ENCODE measurements at regions not wholly inside any gene's neighbourhood (a gene's known extent, or its start where the extent isn't known, plus 50 kb on each side); places are given as distances from the start of the nearest gene placed in this dataset.

DNA sequence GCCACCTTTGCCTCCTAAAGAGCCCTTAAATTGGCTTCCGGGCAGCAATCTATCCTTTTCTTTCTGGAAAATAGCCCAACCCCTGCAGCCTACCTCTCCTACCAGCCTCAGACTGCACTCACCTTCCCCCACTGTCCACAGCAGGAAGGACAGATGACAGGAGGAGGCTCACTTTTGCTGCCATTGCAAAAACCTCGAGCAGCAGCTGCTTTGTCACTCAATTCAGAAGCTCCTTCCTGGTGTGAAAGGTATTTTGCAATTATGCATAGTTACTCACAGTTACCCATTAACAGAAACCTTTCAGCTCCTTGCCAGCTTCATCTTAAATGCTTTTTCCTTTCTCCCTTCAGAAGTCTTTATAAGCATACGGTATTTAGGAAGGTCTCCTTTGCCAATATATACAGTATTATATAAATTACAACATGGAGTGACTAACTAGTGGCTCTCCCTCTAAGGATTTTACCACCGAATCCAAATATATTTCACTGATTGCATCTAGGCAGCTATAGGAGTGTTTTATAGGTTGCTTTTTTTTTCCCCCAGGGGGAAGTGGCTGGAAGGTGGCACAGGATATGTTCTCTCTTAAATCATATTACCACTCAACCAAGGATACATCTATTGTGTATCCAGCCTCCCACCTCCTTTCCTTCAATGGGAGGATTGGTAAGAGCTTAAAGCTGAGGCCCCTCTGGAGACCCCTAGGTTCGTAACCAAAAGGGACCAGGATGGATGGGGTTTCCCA lies 142.1 kb upstream of the IPO9 start:
- no peak for DNase-seq (ENCODE audit: low read depth, low spot score)

DNA sequence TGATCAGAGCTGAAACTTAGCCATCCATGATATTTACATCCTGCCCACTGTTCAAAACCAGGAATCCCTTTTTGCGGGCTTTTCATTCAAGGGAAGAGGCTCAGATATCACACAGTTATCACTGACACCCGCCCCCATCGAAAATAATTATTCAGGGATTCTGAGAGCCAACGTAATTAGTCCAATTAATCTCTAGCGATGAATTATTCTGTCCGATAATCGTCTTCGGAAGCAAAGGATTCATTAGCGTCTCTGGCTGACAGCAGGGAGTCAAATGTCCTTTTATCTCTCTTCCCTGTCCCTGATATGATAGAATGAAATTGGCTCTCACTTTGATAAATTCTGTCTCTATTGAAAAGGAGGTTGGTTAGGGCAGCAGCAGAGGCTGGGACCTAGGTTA lies 140.4 kb upstream of the IPO9 start:
- DNase-seq (ENCODE audit: low read depth, low spot score): no peak

DNA sequence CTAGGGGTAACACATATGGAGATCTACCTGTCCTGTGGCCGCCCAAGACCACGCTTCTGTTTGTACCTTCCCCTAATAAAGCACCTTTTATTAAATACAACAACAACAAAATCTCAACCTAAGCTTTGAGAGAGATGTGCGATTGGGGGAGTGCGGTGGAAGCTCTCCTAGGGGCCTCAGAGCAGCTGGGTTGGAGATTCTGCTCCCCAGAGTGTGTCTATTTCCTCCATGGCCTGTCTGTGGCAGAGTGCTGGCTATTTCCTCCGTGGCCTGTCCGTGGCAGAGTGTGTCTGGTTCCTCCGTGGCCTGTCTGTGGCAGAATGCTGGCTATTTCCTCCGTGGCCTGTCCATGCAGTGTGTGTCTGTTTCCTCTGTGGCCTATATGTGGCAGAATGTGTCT lies 139.3 kb upstream of the IPO9 start:
- no peak for DNase-seq (ENCODE audit: low read depth, low spot score)

DNA sequence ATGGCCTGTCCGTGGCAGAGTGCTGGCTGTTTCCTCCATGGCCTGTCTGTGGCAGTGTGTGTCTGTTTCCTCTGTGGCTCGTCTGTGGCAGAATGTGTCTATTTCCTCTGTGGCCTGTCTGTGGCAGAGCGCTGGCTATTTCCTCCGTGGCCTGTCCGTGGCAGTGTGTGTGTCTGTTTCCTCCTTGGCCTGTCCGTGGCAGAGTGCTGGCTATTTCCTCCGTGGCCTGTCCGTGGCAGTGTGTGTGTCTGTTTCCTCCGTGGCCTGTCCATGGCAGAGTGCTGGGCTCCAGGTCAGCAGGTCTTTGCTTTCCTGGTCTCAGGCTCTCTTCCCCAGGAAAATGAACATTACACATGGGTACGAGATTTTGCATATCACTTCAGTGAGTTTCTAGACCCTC lies 138.4 kb upstream of the IPO9 start:
- no peak for DNase-seq (ENCODE audit: low read depth, low spot score)

DNA sequence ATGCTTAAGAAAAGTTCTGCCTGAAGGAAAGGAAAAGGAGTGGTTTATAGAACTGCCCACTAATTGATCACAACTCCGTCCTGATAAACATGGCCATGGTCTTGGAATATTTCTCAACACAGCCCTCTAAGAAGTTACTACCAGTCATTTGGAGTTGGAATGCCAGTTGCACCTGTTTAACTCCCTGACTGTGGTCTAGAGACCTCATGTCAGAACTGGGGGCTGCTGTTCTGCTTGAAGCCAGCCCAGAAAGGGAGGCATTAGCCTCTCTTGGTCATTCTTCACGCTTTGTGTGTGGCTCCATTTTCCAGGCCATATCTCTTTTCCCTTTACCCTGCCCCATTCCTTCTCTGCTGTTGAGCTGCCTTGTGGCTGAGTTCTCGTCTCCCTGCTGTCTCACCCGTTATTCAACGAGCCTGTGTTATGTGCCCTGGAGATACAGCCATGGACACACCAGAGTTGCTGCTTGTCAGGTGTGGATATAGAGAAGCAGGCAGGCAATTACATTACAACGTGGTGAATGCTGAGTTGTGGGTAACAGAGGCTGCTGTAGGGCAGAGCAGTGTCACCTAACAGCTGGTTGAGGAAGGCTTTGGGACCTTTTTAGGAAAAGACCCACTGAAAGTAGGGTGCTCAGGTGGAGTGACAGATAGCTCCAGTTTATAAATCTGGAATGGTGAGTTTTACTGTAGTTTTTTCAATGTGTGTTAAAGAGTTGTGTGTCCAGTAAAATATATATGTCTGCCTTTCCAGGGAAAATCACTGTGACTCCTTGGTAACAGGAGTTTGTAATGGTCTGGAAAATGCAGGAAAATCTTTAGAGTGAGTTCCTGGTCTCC lies 137.0 kb upstream of the IPO9 start:
- DNase-seq (ENCODE audit: low read depth, low spot score): no peak

DNA sequence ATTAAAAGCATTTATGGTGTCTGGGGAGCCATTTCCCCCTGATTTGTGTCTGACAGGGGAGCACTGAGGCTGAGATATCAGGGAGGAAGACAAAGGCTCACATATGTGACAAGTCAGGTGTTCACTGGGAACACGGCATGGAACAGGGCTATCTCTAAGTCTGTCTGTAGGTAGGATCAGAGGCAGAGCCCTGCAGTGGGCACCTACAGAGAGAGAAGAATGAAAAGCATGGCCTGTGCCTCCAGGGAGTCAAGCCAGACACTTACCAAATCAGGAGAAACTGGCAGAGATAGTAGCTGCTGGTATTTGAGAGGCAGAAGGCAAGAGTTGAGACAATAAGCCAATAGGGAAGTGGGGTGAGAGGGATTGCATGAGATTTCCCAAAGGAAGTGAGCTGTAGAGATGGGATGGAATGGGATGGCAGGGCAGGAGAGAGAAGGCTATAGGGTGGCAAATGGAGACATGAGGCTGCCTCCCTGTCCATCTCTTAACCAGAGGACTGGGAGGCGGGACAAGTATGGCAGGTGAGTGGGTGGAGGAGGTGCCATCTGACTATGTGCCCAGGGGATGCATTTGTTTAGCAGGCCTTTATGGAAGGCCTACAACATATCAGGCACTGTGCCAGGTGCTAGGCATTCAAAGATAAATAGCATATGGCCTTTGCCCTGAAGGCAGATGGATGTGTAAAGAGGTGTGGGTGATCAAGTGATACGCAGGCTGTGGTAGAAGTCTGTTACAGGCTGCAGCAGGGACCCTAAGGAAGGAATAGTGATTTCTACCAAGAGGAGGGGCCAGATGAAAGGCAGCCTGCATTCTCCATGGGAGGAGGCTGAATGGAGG lies 136.2 kb upstream of the IPO9 start:
- DNase-seq (ENCODE audit: low read depth, low spot score): no peak

DNA sequence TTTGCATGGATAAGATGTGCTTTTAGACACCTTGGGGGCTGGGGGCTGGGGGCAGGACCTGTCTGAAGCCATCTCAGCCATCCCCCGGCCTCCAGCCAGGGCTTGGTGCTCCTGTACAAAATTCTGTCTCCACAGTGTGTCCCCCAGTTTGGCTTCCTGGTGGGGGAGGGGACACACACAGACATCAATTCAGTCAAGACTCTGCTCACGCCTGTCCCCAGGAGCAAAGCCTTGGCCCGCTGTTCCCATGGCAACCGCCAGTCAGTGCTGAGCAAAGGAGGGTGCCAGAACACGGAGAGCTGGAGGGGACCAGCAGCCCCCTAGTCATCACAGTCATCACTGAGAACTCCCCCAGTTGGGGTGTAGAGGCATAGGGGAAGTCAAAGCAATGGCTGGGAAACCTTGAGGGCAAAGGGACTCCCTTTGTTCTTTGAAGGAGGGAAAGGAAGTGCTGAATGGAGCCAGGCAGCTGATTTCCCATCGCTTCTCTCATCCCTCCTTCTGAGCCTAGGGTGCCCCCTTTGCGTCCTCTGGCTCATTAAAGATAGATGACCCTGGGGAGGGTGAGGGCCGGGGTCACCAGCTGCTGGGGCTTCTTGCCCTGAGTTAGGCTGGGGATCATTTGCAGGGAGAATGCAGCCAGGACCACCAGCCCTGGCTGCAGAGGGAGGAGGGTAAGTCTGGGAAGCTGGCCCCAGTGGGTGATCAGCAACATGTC lies 134.9 kb upstream of the IPO9 start:
- DNase-seq (ENCODE audit: low read depth, low spot score): no peak

DNA sequence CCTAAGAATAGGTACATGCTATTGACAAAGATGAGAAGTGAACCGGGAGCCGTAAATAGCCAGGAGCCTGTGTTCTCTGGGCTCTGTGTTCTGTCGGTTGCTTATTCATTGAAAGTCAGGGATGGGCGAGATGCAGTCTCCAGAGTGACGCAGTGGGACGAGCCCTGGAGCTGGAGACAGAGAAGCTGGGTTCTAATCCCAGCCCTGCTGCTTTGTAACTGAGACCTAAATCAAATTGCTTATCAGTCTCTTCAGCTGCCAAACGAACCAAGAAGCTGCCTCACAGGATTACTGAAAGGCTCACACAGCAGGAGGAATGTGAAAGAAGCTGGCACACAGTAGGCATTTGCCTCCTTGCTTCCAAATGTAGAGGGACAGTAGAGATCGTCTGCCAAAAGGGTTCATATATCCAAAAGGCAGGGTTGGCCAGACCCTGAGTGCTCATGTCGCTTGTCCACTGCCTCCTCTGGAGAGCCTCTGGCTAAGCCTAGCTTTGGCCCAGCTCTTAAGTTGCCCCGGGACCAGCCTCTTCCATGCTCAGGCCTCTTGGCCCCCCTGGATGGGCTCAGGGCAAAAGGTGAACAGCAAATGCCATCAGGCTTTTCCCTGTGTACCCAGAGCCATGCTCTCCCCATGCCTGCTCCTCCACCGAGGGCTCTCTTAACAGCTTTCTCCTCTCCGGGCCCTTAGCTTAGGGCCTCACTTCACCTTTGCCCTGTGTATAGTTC lies 134.2 kb upstream of the IPO9 start:
- DNase-seq (ENCODE audit: low read depth, low spot score): no peak

DNA sequence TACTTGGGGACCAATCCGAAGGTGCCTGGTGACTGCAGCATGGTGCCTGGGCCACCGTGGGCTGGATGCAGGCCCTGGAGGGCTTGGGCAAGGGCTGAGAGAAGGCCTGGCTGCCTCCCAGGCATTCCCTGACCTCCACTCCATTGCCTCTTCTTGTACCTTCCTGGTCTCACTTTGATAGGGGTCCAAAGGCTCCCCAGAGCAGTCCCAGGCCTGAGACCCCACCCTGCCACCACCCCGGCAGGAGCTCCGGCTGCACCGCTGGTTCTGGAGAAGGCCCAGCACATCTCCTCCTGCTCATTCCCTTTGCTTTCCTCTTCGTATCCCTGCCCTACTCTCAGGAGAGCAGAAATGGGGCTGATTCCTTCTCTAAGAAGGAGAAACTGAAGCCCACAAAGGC lies 133.3 kb upstream of the IPO9 start:
- no peak for DNase-seq (ENCODE audit: low read depth, low spot score)

DNA sequence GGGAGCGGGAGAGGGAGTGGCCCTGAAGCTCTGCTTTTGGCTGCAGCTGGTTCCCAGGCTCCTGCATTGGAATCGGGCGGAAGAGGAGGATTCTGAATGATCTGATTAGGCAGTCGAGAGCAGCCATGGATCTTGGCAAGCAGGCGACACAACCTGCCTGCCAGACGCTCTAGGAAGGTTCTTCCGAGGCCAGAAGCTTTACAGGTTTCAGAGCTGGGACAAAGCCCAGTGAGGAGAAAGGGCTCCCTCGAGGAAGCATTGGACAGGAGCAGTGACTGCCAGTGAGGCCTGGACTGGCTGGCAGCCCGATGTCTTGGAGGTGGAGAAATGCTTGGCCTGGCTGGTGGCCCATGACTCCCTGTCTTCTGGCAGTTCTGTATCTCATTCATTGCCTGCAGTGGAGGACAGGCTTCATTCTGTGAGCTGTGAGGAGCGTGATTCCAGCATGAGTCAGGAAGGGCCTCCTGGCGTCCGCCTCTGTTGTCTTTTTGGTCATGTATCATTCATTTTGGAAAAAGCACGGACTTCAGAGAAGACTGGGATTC lies 132.7 kb upstream of the IPO9 start:
- peak; percentile 63 for DNase-seq (ENCODE audit: low read depth, low spot score)

DNA sequence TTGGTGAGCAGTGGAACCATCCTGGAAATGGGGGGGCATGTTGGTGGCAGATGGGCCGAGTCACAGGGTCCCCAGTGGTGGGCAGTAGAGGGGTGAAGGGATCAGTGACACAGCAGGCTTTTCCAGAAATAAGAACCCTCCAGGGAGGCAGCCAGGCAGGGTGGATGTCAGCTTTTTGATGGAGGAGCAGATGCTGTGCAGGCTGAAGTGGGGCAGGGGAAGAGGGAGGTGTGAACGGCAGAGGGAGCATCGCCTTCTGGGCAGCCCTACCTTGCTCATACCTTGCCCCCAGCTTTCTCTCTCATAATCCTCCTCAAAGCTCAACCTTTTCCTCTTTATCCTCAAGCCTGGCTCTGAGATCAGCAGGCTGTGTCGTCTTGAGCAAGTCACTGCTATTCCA lies 131.8 kb upstream of the IPO9 start:
- DNase-seq (ENCODE audit: low read depth, low spot score): no peak

DNA sequence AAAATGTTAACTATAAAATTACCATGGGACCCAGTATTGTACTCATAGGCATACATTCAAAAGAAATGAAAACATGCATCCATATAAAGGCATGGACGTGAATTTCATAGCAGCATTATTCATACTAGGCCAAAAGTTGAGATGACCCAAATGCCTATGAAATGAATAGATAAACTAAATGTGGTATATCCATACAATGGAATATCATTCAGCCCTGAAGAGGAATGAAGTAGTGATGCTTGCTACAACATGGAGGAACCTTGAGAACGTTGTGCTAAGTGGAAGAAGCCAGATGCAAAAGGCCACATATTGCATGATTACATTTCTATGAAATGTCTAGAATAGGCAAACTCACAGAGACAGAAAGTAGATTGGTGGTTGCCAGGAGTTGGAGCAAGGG lies 127.1 kb upstream of the IPO9 start:
- DNase-seq (ENCODE audit: low read depth, low spot score): no peak

DNA sequence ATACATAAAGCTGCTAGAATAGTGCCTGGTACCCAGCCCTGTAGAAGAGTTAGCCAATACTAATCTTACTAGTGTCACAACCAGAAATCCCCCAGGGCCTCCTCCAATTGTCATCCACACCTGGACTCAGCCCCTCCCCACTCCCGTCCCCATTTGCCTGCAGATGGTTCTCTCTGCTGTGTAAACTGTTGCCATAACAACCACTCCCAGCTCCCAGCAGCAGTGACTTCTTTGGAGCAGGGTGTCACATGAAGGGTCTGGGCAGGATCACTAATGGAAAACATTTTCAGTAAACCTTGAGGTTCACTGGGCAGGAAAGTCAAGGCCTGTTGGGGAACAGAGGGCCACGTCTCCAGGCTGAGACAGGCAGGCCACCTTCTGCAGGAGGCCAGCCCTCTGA lies 126.0 kb upstream of the IPO9 start:
- DNase-seq (ENCODE audit: low read depth, low spot score): no peak

DNA sequence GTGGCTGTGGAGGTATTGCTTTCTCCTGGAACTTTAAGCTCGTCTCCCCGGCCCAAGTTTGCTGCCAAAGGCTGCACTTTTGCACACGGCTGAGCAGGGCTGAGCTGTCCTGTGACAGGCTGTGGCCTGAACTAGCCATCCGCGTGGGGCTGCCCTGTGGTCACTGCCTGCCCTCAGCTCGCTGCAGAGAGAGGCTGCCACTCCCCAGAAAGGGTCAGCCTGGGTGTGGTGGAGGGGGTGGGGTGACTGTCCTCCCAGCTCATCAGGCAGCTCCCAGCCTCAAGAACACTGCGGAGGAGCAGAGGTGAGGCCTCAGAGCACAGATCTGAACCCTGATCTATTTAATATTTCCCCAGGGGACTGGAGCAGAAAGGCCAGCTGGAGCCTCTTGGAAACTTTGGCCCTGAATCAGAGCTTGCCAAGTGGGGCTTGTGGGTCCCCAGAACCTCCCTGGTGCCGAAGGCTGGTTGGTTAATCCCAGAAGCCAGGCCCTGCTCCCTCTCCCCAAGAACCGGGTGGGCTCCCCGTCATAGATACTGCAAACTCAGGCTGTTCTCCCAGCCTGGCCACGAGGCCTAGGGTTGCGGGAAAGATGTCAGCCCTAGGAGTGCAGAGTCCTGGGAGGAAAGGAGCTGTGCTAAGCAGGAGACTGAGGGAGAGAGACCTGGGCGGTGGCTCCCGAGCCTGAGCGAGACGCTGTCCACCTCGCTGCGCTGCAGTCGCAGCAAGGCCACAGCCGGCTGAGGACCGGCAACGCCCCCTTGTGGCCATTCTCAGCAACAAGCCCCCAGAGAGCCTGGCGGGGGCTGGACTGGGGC lies 125.1 kb upstream of the IPO9 start:
- DNase-seq (ENCODE audit: low read depth, low spot score): no peak

DNA sequence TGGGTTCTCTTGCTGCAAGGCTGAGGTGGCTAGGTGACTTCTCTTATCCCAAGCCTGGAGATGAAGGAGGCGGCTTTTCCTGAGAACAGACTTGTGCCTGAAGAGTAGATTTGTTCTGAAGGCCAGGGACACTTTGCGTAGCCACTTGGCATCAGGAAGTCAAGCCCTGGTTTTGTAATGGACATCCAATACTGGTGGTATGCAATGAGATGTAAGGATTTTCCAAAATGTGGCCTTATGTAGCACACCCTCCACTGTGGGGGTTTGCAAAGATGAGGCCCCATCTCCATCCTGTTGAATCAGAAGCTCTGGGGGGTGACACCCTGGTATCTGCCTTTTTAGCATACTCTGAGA lies 124.5 kb upstream of the IPO9 start:
- DNase-seq (ENCODE audit: low read depth, low spot score): no peak

DNA sequence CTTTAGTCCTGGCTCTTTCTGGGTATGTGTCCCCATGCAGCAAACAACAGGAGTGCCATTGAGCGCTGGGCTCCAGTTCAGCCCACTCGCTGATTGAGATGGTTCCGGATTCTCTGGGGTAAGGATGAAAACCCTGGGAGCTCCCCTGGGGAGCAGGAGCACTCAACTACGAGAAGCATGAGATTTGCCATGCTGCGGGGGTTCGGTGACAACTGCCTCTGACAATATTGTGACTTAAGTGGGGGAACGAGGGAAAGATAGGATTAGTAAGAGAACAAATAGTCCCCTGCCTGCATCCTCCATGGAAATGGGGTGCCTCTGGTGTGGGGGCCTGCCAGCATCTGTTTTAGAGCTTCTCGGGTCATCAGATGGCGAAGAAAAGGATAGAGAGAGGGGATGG lies 123.6 kb upstream of the IPO9 start:
- no peak for DNase-seq (ENCODE audit: low read depth, low spot score)

DNA sequence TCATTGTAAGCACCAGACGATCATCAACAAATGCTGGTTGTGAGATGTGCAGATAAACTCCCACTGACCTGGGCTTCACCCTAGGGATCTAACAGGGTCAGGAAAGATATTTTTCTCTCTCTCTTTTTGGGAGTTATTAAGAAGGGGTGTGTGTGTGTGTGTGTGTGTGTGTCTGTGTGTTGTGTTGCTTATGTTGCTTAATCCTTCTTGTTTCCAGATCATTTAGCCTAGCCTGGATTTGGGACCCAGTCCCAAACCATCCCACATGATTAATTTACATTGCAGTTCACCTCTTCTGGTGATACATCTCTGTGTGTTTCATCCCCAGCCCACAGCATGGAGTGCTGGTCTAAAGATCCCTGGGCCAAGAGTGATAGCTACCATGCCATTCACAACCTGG lies 122.8 kb upstream of the IPO9 start:
- DNase-seq (ENCODE audit: low read depth, low spot score): no peak

DNA sequence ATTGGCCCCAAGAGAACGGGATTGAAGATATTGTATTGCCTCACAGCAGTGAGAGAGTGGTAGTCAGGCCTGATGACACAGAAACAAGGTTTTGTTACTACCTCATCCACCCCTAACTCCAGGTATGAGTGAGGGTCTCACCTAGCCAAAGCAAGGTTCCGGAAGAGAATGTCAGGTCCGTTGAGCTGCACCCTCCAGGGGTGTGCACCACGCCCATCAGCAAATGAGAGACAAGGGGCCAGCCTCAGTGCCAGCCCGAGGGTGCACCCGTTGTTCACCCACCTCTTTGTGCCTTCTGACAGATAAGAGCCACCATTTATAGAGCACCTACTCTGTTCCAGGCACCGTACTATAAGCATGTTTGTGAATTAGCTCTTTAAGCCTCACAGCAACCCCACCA lies 121.9 kb upstream of the IPO9 start:
- DNase-seq (ENCODE audit: low read depth, low spot score): no peak

DNA sequence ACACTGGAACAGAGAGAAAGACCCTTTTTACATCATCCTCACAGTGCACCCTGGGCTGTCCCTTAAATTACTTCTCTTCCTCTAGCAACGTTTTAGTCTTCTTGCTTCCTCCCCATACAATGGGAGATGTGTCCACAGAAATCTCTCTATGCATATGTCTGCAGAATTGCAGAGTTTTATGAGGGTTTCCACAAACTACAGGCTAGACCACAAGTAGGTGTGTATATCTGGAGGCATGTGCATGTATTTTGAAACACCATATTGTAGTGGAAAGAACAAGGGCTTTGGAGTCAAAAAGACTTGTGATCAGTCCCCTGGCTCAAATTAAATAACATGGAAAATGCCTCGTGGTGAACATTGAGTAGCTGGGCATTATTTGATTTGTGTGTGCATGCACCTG lies 121.3 kb upstream of the IPO9 start:
- no peak for DNase-seq (ENCODE audit: low read depth, low spot score)

DNA sequence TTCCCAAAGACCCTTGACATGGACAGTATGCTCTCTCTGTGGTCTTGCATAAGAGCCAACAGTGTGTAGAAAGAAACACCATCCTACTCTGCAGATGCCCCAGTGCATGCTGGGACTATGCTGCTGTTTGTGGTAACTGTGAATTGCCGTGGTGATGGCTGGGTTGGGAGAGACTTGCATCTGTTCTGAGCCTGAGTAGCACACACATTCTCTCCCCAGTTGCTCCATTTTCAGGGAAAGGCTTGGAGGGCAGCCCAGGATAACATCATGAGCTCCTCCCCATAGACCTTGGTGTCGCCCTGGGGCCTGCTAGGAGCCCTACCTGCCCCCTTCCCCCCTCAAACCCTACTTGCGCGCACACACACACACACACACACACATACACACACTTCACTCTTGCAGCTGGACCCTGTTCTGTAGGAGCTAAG lies 120.9 kb upstream of the IPO9 start:
- no peak for DNase-seq (ENCODE audit: low read depth, low spot score)

Measured in brain pericyte (primary cell).